RWPE1 (cell line): ENCODE measurements at regions not wholly inside any gene's neighbourhood (a gene's known extent, or its start where the extent isn't known, plus 50 kb on each side); places are given as distances from the start of the nearest gene placed in this dataset.

Source experiments
- CTCF ChIA-PET: fragments of 350-600 bp; sonication (Branson Sonifier 250); formaldehyde crosslinking; extraction: SDS; loops from one replicate; lab custom pipeline; 2021; lab: Yijun Ruan, JAX
- POLR2A ChIA-PET: fragments of 400-600 bp; formaldehyde crosslinking; extraction: SDS; loops from one replicate; lab custom pipeline; 2020; ENCODE audit warnings: antibody characterized with exemption; ENCODE audit not compliant: low non-redundant PET; lab: Yijun Ruan, JAX
- DNase-seq: peaks from one replicate; pipeline ENCODE4 v3.0.0; 2012; ENCODE audit warnings: low spot score
- H3K27ac ChIP-seq: fragments of 450-650 bp; 2 replicates; pipeline ENCODE4 v1.5.1; 2017
- CTCF ChIP-seq: fragments of 450-650 bp; conservative IDR thresholded peaks from 2 replicates; pipeline ENCODE4 v1.5.1; 2017; ENCODE audit warnings: low read depth, mild to moderate bottlenecking

GRCh38 chr10:58462863-58463507 lies 49.7 kb upstream of the BICC1 start:
- TF ChIP-seq CTCF = no peak
- POLR2A ChIA-PET = no interaction called here
- no peak for DNase-seq
- CTCF ChIA-PET = no interaction called here
- H3K27ac ChIP-seq = no peak overlapping the region
